HG03280 (cell line): ENCODE measurements at regions not wholly inside any gene's neighbourhood (a gene's known extent, or its start where the extent isn't known, plus 50 kb on each side); places are given as distances from the start of the nearest gene placed in this dataset.

ENCODE experiments used
- ATAC-seq: cut with Tn5 transposase; IDR thresholded peaks from one replicate; pipeline ENCODE4 v1.9.1; 2021; ENCODE audit warnings: mild to moderate bottlenecking, moderate library complexity; ENCODE audit not compliant: unreplicated experiment

DNA sequence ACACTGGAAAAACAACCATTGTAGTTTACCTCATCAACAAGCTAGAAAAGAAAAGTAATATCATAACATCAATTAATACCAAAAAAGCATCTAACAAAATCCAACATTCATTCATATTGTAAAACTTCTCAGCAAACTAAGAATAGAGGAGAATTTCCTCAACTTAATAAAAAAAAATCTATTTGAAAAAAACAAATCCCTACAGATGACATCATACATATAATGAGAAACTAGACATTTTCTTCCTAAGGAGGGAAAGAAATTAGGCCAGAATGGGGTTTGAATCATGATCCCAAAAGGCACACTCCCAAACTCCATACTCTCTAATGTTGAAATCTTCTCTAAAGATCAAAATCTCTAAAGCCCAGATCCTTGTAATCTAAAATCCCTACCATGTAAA is 460.0 kb downstream of the IRS1 start:
- no peak for ATAC-seq

DNA sequence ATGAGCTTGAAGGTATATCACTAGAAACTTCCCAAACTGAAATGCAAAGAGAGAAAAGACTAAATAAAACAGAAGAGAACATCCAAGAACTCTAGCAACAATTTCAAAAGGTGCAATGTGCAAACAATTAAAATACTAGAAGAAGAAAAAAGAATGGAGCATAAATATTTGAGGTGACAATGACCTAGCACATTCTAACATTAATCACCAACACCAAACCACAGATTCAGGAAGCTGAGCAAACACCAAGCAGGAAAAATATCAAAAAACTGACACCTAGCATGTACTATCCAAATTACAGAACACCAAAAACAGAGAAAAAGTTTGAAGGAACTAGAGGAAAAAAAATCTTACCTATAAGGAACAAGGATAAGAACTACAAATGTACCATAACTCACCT is 460.8 kb downstream of the IRS1 start:
- no peak for ATAC-seq

DNA sequence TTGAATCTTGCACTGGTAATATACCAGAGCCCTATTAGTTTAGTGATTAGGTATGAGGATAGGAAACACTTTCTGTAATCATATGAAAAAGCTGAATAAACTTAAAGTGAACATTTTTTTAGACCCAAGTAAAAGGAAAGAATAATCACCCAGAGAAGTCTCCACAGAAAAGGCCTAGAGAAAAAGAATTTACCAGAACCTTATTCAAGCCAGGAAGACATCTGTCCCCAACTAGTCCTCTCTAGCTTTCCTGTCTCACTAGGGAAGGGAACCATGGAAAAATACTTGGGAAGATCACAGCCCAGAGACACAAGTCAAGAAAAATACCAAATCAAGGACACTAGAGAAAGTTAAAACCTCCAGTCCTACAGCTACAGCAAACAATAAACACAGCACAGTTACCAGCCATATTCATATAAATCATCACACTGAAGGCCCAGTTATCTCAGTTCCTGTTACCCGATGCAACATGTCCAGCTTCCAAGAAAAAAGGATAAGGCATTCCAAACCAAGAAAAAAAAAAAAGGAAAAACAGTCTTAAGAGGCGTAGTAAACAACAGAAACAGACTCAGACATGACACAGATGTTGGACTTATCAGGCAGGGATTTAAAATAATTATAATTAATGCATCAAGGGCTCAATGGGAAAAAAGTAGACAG is 461.5 kb downstream of the IRS1 start:
- no peak for ATAC-seq

DNA sequence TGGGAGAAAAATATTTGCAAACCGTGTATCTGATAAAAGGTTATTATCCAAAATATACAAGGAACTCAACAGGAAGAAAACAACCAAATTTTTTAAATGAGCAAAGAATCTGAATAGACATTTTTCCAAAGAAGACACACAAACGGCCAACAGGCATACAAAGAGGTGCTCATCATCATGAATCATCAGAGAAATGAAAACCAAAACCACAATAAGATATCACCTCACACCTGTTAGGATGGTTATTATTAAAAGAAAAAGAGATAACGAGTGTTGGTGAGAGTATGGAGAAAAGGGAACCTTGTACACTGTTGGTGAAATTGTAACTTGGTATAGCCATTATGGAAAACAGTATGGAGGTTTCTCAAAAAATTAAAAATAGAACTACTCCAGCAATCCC is 463.3 kb downstream of the IRS1 start:
- ATAC-seq, result no peak

DNA sequence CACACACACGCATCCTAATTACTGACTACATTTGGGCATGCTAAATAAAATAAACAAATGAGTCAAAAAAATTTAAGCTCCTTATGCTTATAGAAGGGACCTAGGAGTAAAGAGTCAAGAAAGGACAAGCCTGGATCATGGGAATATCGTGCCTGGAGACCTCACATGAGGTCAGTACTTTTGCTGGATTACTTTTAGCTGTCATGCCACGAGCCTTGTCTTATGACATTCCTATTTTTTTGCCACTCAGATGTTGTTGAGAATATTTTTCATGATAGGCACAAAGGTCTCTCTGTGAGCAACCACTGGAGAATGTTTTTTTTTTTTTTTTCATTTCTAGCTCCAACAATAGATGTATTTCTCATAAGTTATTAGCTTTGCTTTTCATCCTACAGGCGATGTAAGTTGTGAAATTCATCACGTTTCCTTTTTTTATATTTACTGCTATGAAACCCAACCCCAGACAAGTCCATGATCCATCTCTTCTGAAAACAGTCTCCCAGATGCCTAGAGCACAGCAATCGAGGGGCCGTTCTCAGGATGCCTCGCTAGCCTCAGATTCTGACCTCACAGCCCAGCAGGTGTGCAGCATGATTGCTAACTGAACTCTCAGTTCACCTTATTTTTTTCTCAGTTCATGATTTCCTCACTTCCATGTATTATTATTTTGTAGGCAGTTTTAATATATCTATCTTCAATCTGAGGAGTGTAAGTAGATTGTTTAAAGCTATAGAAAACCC is 464.5 kb downstream of the IRS1 start:
- ATAC-seq, result no peak

DNA sequence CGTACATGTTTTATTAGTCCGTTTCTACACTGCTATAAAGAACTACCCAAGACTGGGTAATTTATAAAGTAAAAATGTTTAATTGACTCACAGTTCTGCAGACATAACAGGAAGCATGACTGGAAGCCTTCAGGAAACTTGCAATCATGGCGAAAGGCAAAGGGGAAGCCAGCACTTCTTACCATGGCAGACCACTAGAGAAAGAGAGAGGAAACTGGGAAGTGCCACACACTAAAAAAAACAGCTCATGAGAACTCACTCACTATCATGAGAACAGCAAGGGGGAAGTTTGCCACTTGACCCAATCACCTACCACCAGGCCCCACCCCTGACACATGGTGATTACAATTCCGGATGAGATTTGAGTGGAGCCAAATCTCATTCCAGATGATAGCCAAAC is 466.2 kb downstream of the IRS1 start:
- no peak for ATAC-seq

DNA sequence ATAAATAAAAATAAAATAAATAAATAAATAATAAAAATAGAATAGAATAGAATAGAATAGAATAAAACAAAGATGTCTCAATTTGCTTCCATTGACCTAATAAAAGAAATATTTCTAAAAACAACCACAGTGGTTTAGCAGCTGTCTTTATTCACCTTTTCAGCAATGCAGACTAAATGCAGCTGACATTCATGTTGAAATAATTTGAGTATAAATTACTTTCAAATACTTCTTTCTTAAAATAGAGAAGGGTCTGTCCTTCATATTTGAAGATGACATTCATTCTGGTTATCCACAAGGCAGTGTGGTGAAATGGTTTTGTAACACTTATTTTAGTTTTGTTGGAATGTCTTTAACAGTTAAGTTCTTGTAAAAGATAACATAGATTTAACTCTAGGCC is 469.4 kb downstream of the IRS1 start:
- ATAC-seq, result no peak

DNA sequence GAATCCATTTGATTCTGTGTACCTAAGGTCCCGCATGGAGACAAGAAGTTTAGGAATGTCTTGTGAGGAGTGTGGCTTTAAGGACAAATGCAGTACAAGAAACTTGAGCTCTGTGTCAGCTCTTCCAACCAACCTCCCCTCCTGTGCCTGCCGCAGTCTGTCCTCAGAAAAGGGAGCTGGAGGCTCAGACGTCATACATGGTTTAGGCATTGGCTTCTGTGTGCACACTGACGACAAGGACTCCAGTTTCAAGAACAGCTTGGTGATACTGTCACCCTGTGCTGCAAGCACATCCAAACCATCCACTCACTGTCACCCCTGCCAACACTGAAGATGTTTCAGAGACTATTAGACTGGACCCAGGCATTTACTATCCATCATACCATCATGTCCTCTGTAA is 470.4 kb downstream of the IRS1 start:
- no peak for ATAC-seq

DNA sequence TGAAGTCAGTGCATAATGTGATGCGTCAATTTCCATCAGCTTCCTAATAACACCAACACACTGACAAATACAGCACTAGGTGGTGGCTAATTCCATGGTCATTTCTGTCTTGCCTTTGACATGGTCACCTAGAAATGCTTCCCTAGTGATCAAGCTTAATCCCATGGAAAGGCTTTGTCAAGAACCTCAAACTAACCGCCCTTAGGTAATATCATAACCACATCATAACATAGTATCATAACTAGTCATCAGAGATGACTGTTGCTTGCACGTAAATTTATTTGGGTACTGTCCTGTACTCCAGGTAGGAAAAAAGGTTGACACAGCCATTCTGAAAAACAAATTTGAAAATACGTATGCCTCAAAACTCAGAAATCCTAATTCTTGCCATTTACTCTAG is 471.8 kb downstream of the IRS1 start:
- no peak for ATAC-seq

DNA sequence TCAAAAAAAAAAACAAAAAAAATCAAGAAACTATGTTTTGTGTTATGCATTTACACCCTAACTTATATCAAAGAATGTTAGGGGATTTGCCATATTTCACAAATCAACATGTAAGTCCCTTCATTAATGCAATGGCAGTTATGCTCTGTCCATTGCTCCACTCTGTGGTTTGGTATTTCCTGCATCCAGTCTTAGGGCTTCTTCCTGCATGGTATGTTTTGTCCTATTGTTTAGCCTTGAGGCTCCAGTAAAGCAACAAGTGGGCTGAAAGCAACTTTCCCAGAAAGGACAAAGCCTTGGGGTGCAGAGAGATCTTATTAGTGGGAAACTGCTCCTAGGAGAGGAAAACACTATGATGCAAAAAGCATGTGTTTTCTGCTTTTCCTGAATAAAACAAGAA is 474.1 kb downstream of the IRS1 start:
- no peak for ATAC-seq

DNA sequence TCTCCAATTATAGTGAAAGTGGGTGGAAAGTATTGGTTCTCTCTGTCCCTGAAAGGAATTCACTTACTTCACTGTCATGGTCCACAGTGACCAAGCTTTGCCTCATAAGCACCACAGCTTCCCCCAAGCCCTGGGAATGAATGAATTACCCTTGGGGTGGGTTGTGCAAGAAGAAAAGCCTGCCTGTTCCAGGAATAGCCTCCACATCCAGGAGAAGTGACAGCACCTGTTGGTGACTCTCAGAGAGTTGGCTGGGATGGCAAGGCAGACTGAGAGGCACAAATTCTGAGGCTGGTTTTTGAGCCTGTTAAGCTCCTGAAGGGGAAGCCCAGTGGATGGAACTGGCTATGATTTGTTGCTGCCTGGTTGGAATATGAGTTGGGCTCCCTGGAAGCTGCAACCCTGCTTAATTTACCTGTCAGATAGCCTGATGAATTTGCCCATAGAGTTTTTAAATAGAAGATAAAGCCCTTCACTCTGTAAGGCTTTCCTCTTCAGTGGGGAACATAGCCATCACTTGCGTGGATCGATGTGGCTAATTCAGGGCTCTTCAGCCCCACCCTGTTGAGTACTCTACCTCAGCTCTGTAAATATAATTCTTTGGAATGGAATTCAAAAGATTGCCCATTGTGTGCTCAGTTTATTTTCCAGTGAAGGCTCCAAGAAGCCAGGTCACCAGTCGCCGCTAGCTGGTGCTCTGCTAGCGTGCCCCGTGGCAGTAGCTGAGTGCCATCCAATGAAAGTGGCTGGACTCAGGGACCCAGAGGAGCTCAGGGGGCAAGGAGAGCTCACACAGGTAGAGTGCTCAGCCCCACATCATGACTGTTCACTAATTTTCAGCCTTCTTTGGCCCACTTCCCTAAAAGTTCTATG is 479.3 kb downstream of the IRS1 start:
- no peak for ATAC-seq

DNA sequence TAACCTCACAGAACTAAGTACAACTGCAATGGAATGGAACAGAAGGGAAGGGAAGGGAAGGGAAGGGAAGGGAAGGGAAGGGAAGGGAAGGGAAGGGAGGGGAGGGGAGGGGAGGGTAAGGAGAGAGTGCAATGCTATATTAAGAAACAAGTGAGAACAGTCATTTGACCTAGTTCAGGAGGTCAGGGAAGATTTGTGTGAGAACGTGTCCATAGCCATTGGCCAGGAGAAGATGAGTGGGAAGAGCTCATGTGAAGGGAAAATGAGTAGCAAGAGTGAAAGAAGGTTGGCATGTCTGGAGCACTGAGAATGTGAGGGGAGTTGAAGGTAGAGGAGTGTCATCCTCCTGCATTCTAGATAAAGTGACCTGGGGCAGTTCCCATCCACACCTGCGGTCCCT is 481.6 kb downstream of the IRS1 start:
- no peak for ATAC-seq

DNA sequence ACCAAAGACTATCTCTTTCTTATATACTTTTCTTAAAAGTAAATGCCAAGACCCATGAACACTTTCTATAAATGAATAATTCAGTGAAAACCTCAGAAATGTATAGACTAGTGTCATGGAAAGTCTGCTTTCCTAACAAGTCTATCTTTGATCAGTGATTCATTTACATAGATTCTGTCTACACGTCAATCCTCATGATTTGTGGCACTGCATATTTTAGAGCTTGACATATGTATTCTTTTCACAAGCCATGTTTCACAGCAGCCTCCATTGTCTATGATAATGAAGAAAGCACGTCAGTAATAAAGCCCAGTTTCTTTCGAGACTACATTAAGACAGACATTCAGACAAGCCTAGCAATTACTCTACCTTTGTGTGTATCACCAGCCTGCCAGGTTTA is 486.6 kb downstream of the IRS1 start:
- no peak for ATAC-seq

DNA sequence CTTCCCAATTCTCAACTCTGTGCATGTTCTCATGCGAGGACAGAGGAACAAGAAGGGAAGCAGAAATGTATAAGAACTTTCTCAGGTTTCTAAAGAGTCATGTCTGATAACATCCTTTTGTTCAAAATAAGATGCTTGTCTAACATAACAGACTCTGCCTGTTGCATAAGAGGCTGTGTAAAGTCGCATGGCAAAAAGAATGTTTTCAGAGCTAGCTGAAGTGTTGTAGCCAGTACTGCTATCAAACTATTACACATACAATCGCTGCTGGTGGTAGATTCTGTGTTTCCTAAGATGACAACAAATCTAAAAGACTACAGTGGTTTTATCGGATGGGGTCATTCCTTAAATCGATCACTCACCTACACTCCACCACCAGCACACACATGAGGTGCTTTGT is 487.5 kb downstream of the IRS1 start:
- ATAC-seq, result no peak

DNA sequence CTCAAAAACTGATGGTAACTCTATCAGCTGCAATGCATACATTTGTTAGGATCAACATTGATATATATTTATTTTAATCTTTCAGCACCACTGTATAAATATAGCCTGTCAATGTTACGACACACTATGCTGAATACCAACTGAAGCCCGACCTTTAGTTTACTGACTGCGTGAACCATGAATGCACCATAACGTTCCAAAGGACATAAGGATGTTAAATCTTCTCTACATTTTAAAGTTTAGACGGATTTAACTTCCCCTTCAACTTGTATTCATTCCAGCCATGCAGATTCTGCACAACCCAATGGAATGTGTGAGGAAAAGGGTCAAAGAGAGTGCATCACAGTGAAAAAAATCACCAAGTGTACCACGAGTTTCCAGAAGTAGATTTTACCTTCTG is 489.5 kb downstream of the IRS1 start:
- no peak for ATAC-seq

DNA sequence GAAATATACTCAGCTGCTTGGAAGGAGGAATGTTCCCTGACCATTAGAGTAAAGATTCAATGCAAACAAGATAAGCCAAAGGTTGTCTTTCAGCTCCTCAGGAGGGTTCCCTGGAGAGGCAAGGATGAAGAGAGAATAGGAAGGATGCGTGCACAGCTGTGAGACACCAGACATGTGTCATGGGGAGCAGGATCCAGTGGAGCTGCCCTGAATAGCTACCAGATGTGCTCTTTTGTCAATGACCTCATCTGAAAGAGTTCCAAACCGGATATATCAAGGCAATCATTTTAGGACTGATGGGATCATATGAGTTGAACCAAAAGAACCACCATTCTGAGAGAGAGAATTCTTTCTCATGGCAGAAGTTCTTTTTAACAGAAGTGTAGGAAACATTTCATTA is 490.6 kb downstream of the IRS1 start:
- ATAC-seq, result no peak

DNA sequence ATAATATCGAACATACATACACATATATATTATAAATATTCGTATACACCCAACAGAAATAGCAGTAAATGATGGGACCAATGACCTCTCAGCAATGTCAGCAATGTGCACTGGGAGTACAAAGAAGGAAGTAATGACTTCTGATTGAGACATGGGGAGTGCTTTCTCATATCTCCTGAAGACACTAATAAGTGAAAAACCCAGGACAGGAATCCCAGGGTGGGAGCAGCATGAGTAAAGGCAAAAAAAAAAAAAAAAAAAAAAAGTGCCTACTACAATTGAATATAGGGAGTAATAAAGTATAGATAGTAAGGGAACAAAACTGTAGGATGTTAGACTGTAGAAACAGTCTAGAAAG is 491.3 kb downstream of the IRS1 start:
- no peak for ATAC-seq

DNA sequence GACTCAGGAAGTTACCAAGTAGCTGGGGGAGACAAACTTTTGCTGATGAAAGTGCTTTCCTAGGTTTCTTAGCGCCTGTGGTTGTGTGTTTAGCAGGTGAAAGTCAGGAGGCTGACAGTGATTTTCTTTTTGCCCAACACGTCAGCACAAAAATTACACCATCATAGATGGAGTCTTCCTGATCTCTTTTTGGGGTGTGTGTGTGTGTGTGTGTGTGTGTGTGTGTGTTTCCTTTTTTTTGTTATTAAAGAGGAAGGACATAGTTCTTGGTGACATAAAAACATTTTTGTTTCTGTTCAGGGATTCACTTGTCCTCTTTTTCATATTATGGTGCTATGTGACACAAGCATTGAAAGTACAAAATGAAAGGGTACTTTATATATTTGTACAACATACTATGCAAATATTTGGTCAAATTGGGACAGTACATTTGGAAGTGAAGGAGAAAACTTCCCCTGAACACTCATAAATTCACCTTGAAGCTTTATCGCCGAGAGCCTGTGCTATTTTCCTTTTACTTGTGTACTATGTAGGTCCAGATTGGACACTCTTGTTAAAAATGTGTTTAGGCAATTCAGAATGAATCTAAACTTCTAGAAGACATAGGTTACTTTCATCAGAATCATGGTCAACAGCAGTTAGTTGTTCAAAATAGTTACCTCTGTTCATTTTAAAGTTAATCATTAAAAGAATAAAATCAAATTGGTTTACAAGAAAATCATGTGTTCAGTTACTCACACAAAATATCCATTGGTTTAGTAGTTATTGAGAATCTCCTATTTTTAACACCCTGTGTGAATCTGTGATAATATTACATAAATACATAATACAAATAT is 491.9 kb downstream of the IRS1 start:
- no peak for ATAC-seq

DNA sequence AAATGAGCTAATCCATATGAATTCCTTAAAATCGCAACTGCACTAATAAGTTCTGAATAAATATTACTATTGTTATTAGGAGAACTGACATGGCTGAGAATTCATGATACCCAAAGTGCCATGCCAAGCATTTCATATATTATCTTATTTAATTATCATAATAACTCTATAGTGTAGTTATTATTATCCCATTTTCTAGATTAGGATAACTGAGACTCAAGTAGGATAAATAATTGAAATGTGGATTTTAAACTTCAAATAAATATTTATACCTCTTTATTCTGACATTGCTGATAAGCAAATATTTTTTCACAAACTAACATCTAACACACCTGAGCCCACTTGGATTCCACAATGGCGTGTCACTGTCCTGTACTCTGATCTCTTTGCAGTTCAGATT is 492.7 kb downstream of the IRS1 start:
- ATAC-seq, result no peak

DNA sequence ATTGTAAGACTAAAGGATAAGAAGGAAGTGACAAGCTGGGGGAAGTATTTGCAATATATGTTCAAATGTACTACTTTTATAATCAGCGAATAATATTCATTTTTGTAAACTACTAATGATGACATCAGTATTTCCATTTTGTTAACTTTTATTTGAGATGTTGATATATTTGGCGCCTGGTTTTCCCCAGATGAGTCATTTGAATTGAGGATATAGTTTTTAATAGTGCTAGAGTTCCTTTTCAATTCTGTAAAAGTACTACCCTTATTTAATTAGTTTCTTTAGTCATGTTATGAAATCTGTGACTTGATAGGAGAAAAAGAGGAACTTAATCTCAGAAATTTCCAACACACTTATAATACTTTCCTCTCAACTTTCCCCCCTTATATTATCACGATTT is 495.3 kb downstream of the IRS1 start:
- no peak for ATAC-seq

DNA sequence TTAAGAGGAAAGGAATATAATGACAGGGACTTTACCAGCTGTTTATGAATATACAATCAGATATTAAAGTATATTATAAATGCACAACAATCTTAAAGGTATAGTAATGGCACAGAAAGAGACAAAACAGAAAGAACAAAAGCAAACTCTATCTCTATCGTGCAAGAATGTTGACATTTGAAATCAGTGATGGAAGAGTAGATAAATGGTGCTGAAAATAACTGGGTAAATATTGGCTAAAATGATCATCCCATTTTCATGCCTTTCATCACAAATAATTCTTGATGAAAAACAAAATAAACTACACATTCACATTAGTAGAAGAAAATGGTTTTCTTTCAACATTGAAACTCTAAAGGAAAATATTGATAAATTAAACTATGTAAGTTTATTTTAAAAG is 495.9 kb downstream of the IRS1 start:
- ATAC-seq, result no peak
